Mucosa of rectum (tissue), 2 donors: ENCODE measurements at regions not wholly inside any gene's neighbourhood (a gene's known extent, or its start where the extent isn't known, plus 50 kb on each side); places are given as distances from the start of the nearest gene placed in this dataset.

Experiments
- H3K27ac ChIP-seq, 2 donors: one replicate each; pipeline ENCODE4 v1.7.0; 2013; ENCODE audit warnings: inconsistent platforms in 2 of 2, low read depth in 2 of 2, low read length in 2 of 2
- H3K27me3 ChIP-seq, 2 donors: one replicate each; pipeline ENCODE4 v1.7.0; 2013; ENCODE audit warnings: low read length in 2 of 2; ENCODE audit not compliant: control insufficient read depth in 2 of 2, insufficient read depth in 2 of 2
- H3K36me3 ChIP-seq, 2 donors: one replicate each; pipeline ENCODE4 v1.7.0; 2013; ENCODE audit warnings: low read length in 2 of 2; ENCODE audit not compliant: control insufficient read depth in 2 of 2, insufficient read depth in 2 of 2
- H3K4me1 ChIP-seq, 2 donors: one replicate each; pipeline ENCODE4 v1.7.0; 2013; ENCODE audit warnings: low read length in 2 of 2, mild to moderate bottlenecking in 1 of 2; ENCODE audit not compliant: control insufficient read depth in 2 of 2, insufficient read depth in 2 of 2
- H3K4me3 ChIP-seq, 2 donors: one replicate each; pipeline ENCODE4 v1.7.0; 2013; ENCODE audit warnings: low read length in 2 of 2
- H3K9ac ChIP-seq, 2 donors: one replicate each; pipeline ENCODE4 v1.7.0; 2013; ENCODE audit warnings: low read length in 2 of 2, low read depth in 1 of 2, mild to moderate bottlenecking in 1 of 2
- H3K9me3 ChIP-seq, 2 donors: one replicate each; pipeline ENCODE4 v1.7.0; 2013; ENCODE audit warnings: low read length in 2 of 2; ENCODE audit not compliant: control insufficient read depth in 2 of 2
- donor health status: healthy.
- donor health status: Normal muscosa, but diverticular disease.

DNA sequence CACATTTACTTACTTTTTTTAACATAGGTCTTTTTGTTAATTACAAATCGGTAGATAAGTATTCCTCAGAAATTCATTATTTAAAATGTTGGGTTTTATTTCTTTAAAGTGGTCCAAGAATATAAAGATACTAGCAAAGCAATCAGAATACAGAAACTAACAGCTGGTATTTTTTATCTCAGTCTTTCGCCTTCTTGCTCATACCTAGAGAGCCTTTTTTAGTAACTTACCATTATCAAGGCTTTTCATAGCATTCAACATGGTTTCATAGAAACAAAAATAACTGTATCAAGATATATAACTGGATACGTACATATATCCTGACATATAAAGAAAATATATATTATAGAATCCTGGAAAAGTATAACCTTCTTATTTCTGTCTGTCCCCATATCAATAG, 227.8 kb upstream of the MIR17HG start:
- Histone ChIP-seq H3K36me3 (no peaks in the 10 kb centered on the region), H3K4me1 (no peaks in the 10 kb centered on the region), H3K27ac (no peak overlapping the region), H3K27me3 (no peaks in the 10 kb centered on the region), H3K4me3 (no peak overlapping the region), H3K9ac (no peak overlapping the region), H3K9me3 (no peaks in the 10 kb centered on the region)

DNA sequence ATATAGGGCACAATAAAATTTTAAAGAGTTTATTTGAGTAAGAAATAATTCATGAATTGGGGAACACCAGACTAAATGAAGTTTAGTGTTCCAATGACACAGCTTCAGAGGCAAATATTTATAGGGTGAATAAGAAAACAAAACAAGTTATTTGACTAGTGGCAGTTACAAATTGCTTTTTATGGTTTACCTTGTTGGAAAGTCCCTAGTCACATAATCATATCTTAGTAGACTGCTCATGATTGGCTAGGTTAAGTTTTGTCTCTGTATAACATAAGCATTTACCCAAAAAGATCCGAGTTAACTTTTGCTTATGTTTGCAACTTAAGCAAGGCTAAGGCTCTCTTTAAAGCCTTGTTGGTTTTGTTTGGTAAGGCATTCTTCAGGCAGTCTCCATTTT, 224.7 kb upstream of the MIR17HG start:
- Histone ChIP-seq H3K27me3 (no peaks in the 10 kb centered on the region), H3K9ac (no peak overlapping the region), H3K4me3 (no peak overlapping the region), H3K27ac (no peak overlapping the region), H3K4me1 (no peaks in the 10 kb centered on the region), H3K36me3 (no peaks in the 10 kb centered on the region), H3K9me3 (no peaks in the 10 kb centered on the region)

DNA sequence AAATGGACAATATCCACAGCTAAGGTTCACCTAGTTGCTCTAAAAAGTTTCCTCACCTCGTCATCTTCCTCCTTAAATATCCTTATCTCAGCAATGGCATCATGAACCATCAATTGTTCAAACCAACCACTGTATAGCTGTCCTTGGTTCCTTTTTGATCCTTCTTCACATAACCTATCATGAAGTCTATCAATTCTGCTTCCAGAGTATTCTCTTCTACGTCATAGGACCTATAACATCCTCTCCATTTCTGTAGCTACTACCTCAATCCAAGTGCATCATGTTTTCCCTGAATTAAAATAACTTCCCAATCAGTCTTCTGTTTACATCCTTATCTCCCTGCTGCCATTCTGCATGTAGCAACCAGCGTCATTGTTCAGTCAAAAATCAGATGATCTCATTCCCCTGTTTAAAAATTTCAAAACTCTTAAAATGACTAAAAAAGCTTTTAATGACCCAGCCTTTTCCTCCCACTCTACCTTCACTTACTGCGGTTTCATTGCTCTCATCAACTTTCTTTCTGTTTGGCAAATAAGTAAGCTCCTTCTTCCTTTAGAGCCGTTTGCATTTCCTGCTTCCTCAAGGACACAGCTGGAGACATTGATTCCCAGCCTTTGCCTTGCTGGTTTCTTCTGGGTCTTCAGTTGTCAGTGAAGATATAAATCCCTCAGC, 223.9 kb upstream of the MIR17HG start:
- Histone ChIP-seq H3K36me3 (no peaks in the 10 kb centered on the region), H3K4me3 (no peak overlapping the region), H3K4me1 (no peaks in the 10 kb centered on the region), H3K9ac (no peak overlapping the region), H3K27me3 (no peaks in the 10 kb centered on the region), H3K27ac (no peak overlapping the region), H3K9me3 (no peaks in the 10 kb centered on the region)

- H3K9me3 ChIP-seq: no peaks in the 10 kb centered on the region
- H3K36me3 ChIP-seq: no peaks in the 10 kb centered on the region
- H3K27ac ChIP-seq: no peak overlapping the region
- H3K9ac ChIP-seq: no peak overlapping the region
- no peaks in the 10 kb centered on the region for H3K4me1 ChIP-seq
- H3K27me3 ChIP-seq: no peaks in the 10 kb centered on the region
- no peak overlapping the region for H3K4me3 ChIP-seq
These were observed 220.7 kb upstream of the MIR17HG start for GRCh38 chr13:91126806-91127205.

DNA sequence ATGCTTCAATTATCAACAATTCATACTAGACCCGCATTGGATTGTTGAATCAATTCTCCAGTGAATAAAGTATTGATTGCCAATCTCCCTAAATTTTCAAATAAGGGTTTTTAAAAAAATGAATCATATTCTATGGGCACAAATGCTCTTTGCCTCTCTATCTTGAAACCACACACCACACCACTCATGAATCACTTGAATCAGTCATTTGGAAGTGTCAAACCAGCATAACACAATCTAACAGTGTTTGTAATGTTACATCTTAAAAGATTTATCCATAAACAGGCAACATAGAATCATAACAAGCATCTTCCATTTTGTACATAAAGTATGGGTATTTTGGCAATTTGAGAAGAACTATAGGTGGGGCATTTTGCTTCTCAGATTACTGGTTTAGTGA, 219.5 kb upstream of the MIR17HG start:
- Histone ChIP-seq H3K4me3 (no peak overlapping the region), H3K4me1 (no peaks in the 10 kb centered on the region), H3K36me3 (no peaks in the 10 kb centered on the region), H3K9me3 (no peaks in the 10 kb centered on the region), H3K27me3 (no peaks in the 10 kb centered on the region), H3K9ac (no peak overlapping the region), H3K27ac (no peak overlapping the region)

DNA sequence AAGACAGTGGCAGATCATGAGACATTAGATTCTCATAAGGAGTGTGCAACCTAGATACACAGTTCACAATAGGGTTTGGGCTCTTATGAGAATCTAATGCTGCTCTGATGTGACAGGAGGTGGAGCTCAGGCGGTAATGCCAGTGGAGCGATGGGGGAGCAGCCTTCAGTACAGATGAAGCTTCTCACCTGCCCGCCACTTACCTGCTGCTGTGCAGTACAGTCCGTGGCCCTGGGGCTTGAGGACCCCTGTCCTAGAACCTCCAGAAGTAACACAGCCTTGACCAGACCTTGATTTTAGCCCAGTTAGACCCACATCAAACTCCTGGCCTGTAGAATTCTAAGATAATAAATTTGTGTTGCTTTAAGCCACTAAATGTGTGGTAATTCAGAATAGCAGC, 215.1 kb upstream of the MIR17HG start:
- no peak overlapping the region for H3K4me3 ChIP-seq
- no peak overlapping the region for H3K27ac ChIP-seq
- no peaks in the 10 kb centered on the region for H3K4me1 ChIP-seq
- H3K9me3 ChIP-seq: no peaks in the 10 kb centered on the region
- no peaks in the 10 kb centered on the region for H3K27me3 ChIP-seq
- no peak overlapping the region for H3K9ac ChIP-seq
- no peaks in the 10 kb centered on the region for H3K36me3 ChIP-seq

GRCh38 chr13:91132786-91133185, 214.7 kb upstream of the MIR17HG start:
- H3K9me3 ChIP-seq: no peaks in the 10 kb centered on the region
- no peak overlapping the region for H3K4me3 ChIP-seq
- no peak overlapping the region for H3K9ac ChIP-seq
- no peaks in the 10 kb centered on the region for H3K27me3 ChIP-seq
- no peaks in the 10 kb centered on the region for H3K4me1 ChIP-seq
- no peaks in the 10 kb centered on the region for H3K36me3 ChIP-seq
- no peak overlapping the region for H3K27ac ChIP-seq

GRCh38 chr13:91133941-91134802, 213.3 kb upstream of the MIR17HG start:
- Histone ChIP-seq H3K9me3 (no peaks in the 10 kb centered on the region), H3K27ac (no peak overlapping the region), H3K9ac (no peak overlapping the region), H3K27me3 (no peaks in the 10 kb centered on the region), H3K36me3 (no peaks in the 10 kb centered on the region), H3K4me3 (no peak overlapping the region), H3K4me1 (no peaks in the 10 kb centered on the region)

DNA sequence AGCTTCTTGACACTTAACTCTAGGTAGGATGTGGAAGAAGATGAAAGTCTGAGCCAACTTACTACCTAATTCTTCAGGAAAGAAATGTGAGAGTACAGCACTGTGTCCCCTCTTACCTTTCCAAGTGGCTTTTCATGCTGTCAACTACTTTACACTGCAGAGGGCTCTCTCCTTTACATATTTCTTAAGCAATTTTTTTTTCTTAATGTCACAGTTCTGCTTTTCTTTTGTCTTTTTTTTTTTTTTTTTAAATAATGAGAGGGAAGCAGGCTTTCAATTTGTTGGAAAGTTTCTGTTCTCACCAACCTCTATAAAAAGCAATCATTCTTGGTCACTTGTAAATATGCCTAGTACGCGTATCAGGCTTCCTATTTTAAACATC, 212.7 kb upstream of the MIR17HG start:
- Histone ChIP-seq H3K9ac (no peak overlapping the region), H3K4me1 (no peaks in the 10 kb centered on the region), H3K4me3 (no peak overlapping the region), H3K36me3 (no peaks in the 10 kb centered on the region), H3K27me3 (no peaks in the 10 kb centered on the region), H3K9me3 (no peaks in the 10 kb centered on the region), H3K27ac (no peak overlapping the region)

GRCh38 chr13:91135376-91135775, 212.1 kb upstream of the MIR17HG start:
- Histone ChIP-seq H3K9ac (no peak overlapping the region), H3K9me3 (no peaks in the 10 kb centered on the region), H3K27ac (no peak overlapping the region), H3K36me3 (no peaks in the 10 kb centered on the region), H3K27me3 (no peaks in the 10 kb centered on the region), H3K4me3 (no peak overlapping the region), H3K4me1 (no peaks in the 10 kb centered on the region)
